OCI-LY3 (cell line): ENCODE measurements at regions not wholly inside any gene's neighbourhood (a gene's known extent, or its start where the extent isn't known, plus 50 kb on each side); places are given as distances from the start of the nearest gene placed in this dataset.

Experiments used
- H2AFZ ChIP-seq: fragments of 200-600, 300-600 bp; shearing (Covaris generic); 2 replicates; pipeline ENCODE4 v1.6.0; 2014; ENCODE audit warnings: antibody characterized with exemption, low read depth, low read length
- H3K27ac ChIP-seq: fragments of 200-600, 300-600 bp; sonication (generic); 2 replicates; pipeline ENCODE4 v1.5.1; 2014; ENCODE audit warnings: mild to moderate bottlenecking, low read length, moderate library complexity, mixed read lengths
- H3K27me3 ChIP-seq: fragments of 200-600, 300-600 bp; sonication (generic); 2 replicates; pipeline ENCODE4 v1.6.1; 2014; ENCODE audit warnings: low read depth, low read length, mixed read lengths
- H3K36me3 ChIP-seq: fragments of 200-600, 300-600 bp; sonication (generic); replicated peaks from 2 replicates; pipeline ENCODE3; 2014; ENCODE audit warnings: low read depth, low read length, mixed read lengths
- H3K4me1 ChIP-seq: fragments of 300-600, 200-600 bp; sonication (generic); 2 replicates; pipeline ENCODE4 v1.6.1; 2014; ENCODE audit warnings: low read length, mixed read lengths
- H3K4me2 ChIP-seq: fragments of 200-600, 300-600 bp; sonication (generic); 2 replicates; pipeline ENCODE4 v1.6.1; 2014; ENCODE audit warnings: low read length, mixed read lengths
- H3K4me3 ChIP-seq: fragments of 300-600, 200-600 bp; sonication (generic); 2 replicates; pipeline ENCODE4 v1.5.1; 2014; ENCODE audit warnings: antibody characterized with exemption, mild to moderate bottlenecking, low read length, moderate library complexity
- H3K79me2 ChIP-seq: fragments of 300-600, 200-600 bp; shearing (Covaris generic); 2 replicates; pipeline ENCODE4 v1.6.1; 2014; ENCODE audit warnings: mild to moderate bottlenecking, low read length, mixed read lengths
- H3K9ac ChIP-seq: fragments of 300-600, 200-600 bp; shearing (Covaris generic); 2 replicates; pipeline ENCODE4 v1.6.0; 2014; ENCODE audit warnings: mild to moderate bottlenecking, low read length, moderate library complexity
- H3K9me3 ChIP-seq: fragments of 200-600, 300-600 bp; shearing (Covaris generic); 2 replicates; pipeline ENCODE4 v1.6.1; 2014; ENCODE audit warnings: low read length, mixed read lengths; ENCODE audit not compliant: insufficient read depth
- H4K20me1 ChIP-seq: fragments of 200-600, 300-600 bp; sonication (generic); 2 replicates; pipeline ENCODE4 v1.6.1; 2016; ENCODE audit warnings: low read length, mixed read lengths; ENCODE audit not compliant: insufficient read depth
- EZH2phosphoT487 ChIP-seq: fragments of 200-600 bp; shearing (Covaris generic); IDR thresholded peaks from 2 replicates; pipeline ENCODE4 v1.6.1; 2018; ENCODE audit warnings: antibody characterized with exemption, mixed run types, low read depth
- TF ChIP-seq, protein P1 (sequence below): fragments of 200-600, 300-600 bp; sonication (generic); IDR thresholded peaks from 2 replicates; pipeline ENCODE4 v1.5.1; 2014; ENCODE audit warnings: antibody characterized with exemption, low read length, low read depth

- Histone ChIP-seq H4K20me1 (no peaks in the 10 kb centered on the region), H3K27me3 (no peaks in the 10 kb centered on the region), H2AFZ (no peak overlapping the region), H3K27ac (no peak overlapping the region), H3K4me1 (no peaks in the 10 kb centered on the region), H3K4me3 (no peak overlapping the region), H3K4me2 (no peak overlapping the region), H3K9ac (no peak overlapping the region), H3K79me2 (no peaks in the 10 kb centered on the region), H3K9me3 (no peaks in the 10 kb centered on the region), H3K36me3 (no peaks in the 10 kb centered on the region)
- TF ChIP-seq EZH2phosphoT487, result no peak
- TF ChIP-seq, protein P1, sequence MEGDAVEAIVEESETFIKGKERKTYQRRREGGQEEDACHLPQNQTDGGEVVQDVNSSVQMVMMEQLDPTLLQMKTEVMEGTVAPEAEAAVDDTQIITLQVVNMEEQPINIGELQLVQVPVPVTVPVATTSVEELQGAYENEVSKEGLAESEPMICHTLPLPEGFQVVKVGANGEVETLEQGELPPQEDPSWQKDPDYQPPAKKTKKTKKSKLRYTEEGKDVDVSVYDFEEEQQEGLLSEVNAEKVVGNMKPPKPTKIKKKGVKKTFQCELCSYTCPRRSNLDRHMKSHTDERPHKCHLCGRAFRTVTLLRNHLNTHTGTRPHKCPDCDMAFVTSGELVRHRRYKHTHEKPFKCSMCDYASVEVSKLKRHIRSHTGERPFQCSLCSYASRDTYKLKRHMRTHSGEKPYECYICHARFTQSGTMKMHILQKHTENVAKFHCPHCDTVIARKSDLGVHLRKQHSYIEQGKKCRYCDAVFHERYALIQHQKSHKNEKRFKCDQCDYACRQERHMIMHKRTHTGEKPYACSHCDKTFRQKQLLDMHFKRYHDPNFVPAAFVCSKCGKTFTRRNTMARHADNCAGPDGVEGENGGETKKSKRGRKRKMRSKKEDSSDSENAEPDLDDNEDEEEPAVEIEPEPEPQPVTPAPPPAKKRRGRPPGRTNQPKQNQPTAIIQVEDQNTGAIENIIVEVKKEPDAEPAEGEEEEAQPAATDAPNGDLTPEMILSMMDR, result no peak
Measured at GRCh38 chr16:54720259-54720658, 210.4 kb upstream of the IRX5 start.

DNA sequence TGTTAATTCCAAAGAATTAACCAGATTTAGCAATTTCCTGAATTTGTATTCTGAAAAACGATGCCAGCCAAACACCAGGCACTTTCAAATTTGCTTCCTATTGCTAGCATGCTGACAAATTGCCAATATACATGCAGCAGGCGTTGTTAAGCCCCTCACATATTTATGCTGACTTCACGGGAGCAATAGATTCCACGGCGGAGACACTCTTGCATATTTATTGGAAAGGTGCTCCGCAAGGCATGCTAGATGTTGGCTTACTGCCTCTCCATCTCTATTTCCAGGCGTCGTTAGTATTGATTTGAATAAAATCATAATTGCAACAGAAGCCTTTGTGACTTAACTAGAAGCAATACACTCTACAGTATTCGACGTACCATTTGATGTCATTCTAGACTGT is 211.0 kb upstream of the IRX5 start:
- no peak overlapping the region for H3K27ac ChIP-seq
- no peak for TF ChIP-seq EZH2phosphoT487
- TF ChIP-seq, protein P1, result no peak
- no peaks in the 10 kb centered on the region for H3K27me3 ChIP-seq
- no peak overlapping the region for H3K9ac ChIP-seq
- H3K4me1 ChIP-seq, result no peaks in the 10 kb centered on the region
- H3K9me3 ChIP-seq, result no peaks in the 10 kb centered on the region
- no peak overlapping the region for H3K4me3 ChIP-seq
- H3K4me2 ChIP-seq, result no peak overlapping the region
- H2AFZ ChIP-seq, result no peak overlapping the region
- no peaks in the 10 kb centered on the region for H3K36me3 ChIP-seq
- no peaks in the 10 kb centered on the region for H3K79me2 ChIP-seq
- H4K20me1 ChIP-seq, result no peaks in the 10 kb centered on the region

DNA sequence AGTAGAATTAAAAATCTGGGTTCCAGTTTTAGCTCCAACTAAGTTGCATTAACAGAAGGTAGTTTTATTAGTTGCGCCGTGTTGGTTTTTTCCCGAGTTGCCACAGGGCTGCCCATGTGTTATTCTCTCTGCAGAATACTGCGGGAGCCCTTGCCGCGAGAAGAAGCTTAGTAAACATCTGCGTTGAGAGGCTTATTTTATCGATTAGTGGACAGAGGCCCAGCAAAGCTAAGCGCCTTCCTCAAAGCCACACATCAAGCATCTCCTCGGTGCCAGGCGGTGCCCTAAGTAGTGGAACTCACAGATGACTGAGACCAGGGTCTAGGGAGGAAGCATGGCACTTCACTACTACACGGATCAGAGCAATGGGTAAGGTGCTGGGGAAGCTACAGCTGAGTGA is 212.3 kb upstream of the IRX5 start:
- Histone ChIP-seq H3K4me2 (no peak overlapping the region), H3K27ac (no peak overlapping the region), H3K79me2 (no peaks in the 10 kb centered on the region), H3K9ac (no peak overlapping the region), H3K9me3 (no peaks in the 10 kb centered on the region), H3K4me1 (no peaks in the 10 kb centered on the region), H3K27me3 (no peaks in the 10 kb centered on the region), H2AFZ (no peak overlapping the region), H3K4me3 (no peak overlapping the region), H3K36me3 (no peaks in the 10 kb centered on the region), H4K20me1 (no peaks in the 10 kb centered on the region)
- TF ChIP-seq, protein P1, result no peak
- TF ChIP-seq EZH2phosphoT487, result no peak

GRCh38 chr16:54715011-54715410 is 215.7 kb upstream of the IRX5 start:
- TF ChIP-seq, protein P1, result no peak
- TF ChIP-seq EZH2phosphoT487, result no peak
- Histone ChIP-seq H3K9ac (no peak overlapping the region), H4K20me1 (no peaks in the 10 kb centered on the region), H3K4me3 (no peak overlapping the region), H3K36me3 (no peaks in the 10 kb centered on the region), H3K79me2 (no peaks in the 10 kb centered on the region), H3K27ac (no peak overlapping the region), H2AFZ (no peak overlapping the region), H3K27me3 (no peaks in the 10 kb centered on the region), H3K9me3 (no peaks in the 10 kb centered on the region), H3K4me2 (no peak overlapping the region), H3K4me1 (no peaks in the 10 kb centered on the region)
